ENCODE measurements at regions not wholly inside any gene's neighbourhood (a gene's known extent, or its start where the extent isn't known, plus 50 kb on each side); places are given as distances from the start of the nearest gene placed in this dataset.

DNA sequence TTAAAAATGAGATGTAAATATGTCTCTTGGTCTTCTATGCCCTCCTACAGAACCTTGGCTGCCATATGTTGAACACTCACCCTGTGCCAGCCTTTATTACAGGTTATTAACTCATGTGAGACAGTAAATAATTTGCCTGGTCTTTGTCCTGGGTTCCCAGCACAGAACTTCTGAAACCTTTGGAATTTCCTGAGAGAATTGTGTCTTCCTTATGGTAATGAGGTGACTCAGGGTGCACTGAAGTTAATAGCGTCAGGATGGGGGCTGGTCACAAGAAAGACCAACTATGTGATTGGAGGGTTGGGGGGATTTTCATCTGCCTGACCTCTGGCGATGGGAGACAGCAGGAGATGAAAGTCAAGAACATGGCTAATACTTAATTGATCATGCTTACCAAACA is 289.8 kb upstream of the STS start:
- peaks cover 0 to 15% (median 7%) of the 10 kb centered on the region in 5 donors for H3K9me3 ChIP-seq (ENCODE audit: control insufficient read depth in 5 of 5, low read length in 5 of 5)
- no peaks in the 10 kb centered on the region for H3K36me3 ChIP-seq (ENCODE audit: control insufficient read depth in 5 of 5, insufficient read depth in 5 of 5, low read length in 5 of 5)
- H3K4me1 ChIP-seq (ENCODE audit: control insufficient read depth in 5 of 5, insufficient read depth in 5 of 5, low read length in 5 of 5) = peaks cover 0 to 9% (median 0%) of the 10 kb centered on the region in 5 donors
- H3K27me3 ChIP-seq (ENCODE audit: control insufficient read depth in 5 of 5, insufficient read depth in 4 of 5, low read length in 5 of 5) = no peaks in the 10 kb centered on the region
- no peak overlapping the region for H3K4me3 ChIP-seq (ENCODE audit: low read depth in 1 of 5, low read length in 5 of 5)
- no peak overlapping the region for H3K9ac ChIP-seq (ENCODE audit: low read length in 5 of 5)
- H3K27ac ChIP-seq (ENCODE audit: low read depth, low read length) = no peak overlapping the region

GRCh38 chrX:6856471-6856870 is 291.0 kb upstream of the STS start:
- no peak overlapping the region for H3K4me3 ChIP-seq (ENCODE audit: low read depth in 1 of 5, low read length in 5 of 5)
- H3K9ac ChIP-seq (ENCODE audit: low read length in 5 of 5) = no peak overlapping the region
- peaks cover 0 to 5% (median 0%) of the 10 kb centered on the region in 5 donors for H3K4me1 ChIP-seq (ENCODE audit: control insufficient read depth in 5 of 5, insufficient read depth in 5 of 5, low read length in 5 of 5)
- no peak overlapping the region for H3K27ac ChIP-seq (ENCODE audit: low read depth, low read length)
- peaks cover 0 to 14% (median 11%) of the 10 kb centered on the region in 5 donors for H3K9me3 ChIP-seq (ENCODE audit: control insufficient read depth in 5 of 5, low read length in 5 of 5)
- no peaks in the 10 kb centered on the region for H3K27me3 ChIP-seq (ENCODE audit: control insufficient read depth in 5 of 5, insufficient read depth in 4 of 5, low read length in 5 of 5)
- no peaks in the 10 kb centered on the region for H3K36me3 ChIP-seq (ENCODE audit: control insufficient read depth in 5 of 5, insufficient read depth in 5 of 5, low read length in 5 of 5)

- Histone ChIP-seq H3K9me3 (ENCODE audit: control insufficient read depth in 5 of 5, low read length in 5 of 5) (peaks cover 0 to 14% (median 5%) of the 10 kb centered on the region in 5 donors), H3K4me3 (ENCODE audit: low read depth in 1 of 5, low read length in 5 of 5) (no peak overlapping the region), H3K4me1 (ENCODE audit: control insufficient read depth in 5 of 5, insufficient read depth in 5 of 5, low read length in 5 of 5) (no peaks in the 10 kb centered on the region), H3K27ac (ENCODE audit: low read depth, low read length) (no peak overlapping the region), H3K9ac (ENCODE audit: low read length in 5 of 5) (no peak overlapping the region), H3K27me3 (ENCODE audit: control insufficient read depth in 5 of 5, insufficient read depth in 4 of 5, low read length in 5 of 5) (no peaks in the 10 kb centered on the region), H3K36me3 (ENCODE audit: control insufficient read depth in 5 of 5, insufficient read depth in 5 of 5, low read length in 5 of 5) (no peaks in the 10 kb centered on the region)
These were observed 294.6 kb upstream of the STS start for GRCh38 chrX:6852869-6853268.

DNA sequence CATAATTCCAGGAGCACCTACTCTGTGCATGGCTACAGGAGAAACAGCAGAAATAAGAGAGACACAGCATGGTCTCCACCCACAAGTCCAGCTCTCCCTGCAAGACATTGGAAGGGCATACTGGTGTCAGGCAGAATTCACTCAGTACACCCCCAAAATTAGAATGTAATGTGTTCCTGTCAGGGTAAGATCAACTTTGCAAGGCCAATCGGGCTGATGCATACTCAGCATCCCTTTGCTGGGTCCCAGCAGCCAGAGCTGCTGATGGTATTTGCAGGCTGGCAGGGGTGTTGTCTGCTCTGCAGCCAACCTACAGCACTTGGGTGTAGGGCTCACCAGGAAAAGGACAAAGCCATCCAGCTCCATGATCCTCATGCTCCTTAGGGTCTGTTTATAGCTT is 295.4 kb upstream of the STS start:
- no peaks in the 10 kb centered on the region for H3K36me3 ChIP-seq (ENCODE audit: control insufficient read depth in 5 of 5, insufficient read depth in 5 of 5, low read length in 5 of 5)
- no peak overlapping the region for H3K9ac ChIP-seq (ENCODE audit: low read length in 5 of 5)
- H3K27me3 ChIP-seq (ENCODE audit: control insufficient read depth in 5 of 5, insufficient read depth in 4 of 5, low read length in 5 of 5) = no peaks in the 10 kb centered on the region
- H3K9me3 ChIP-seq (ENCODE audit: control insufficient read depth in 5 of 5, low read length in 5 of 5) = peaks cover 0 to 18% (median 11%) of the 10 kb centered on the region in 5 donors
- no peak overlapping the region for H3K4me3 ChIP-seq (ENCODE audit: low read depth in 1 of 5, low read length in 5 of 5)
- H3K27ac ChIP-seq (ENCODE audit: low read depth, low read length) = no peak overlapping the region
- no peaks in the 10 kb centered on the region for H3K4me1 ChIP-seq (ENCODE audit: control insufficient read depth in 5 of 5, insufficient read depth in 5 of 5, low read length in 5 of 5)

DNA sequence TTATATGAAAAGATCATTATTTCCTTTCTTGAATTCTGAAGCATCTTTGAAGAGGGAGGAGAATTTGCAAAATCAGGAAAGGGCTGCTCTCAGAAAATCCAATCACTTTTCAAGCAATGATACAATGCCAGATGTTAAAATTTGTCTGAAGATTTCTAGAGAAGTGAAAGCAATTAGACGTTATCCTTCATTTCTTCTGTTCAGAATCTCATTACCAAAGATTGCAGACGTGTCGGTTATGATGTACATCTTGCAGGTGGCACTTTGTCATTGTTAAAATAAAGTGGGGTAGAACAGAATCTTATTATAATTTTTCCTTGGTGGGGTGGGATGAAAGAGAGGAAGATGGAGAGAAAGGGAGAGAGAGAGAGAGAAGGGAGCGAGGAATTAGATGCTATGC is 296.4 kb upstream of the STS start:
- no peaks in the 10 kb centered on the region for H3K4me1 ChIP-seq (ENCODE audit: control insufficient read depth in 5 of 5, insufficient read depth in 5 of 5, low read length in 5 of 5)
- no peaks in the 10 kb centered on the region for H3K27me3 ChIP-seq (ENCODE audit: control insufficient read depth in 5 of 5, insufficient read depth in 4 of 5, low read length in 5 of 5)
- H3K4me3 ChIP-seq (ENCODE audit: low read depth in 1 of 5, low read length in 5 of 5) = no peak overlapping the region
- H3K9ac ChIP-seq (ENCODE audit: low read length in 5 of 5) = no peak overlapping the region
- H3K9me3 ChIP-seq (ENCODE audit: control insufficient read depth in 5 of 5, low read length in 5 of 5) = peaks cover 0 to 18% (median 11%) of the 10 kb centered on the region in 5 donors
- no peak overlapping the region for H3K27ac ChIP-seq (ENCODE audit: low read depth, low read length)
- no peaks in the 10 kb centered on the region for H3K36me3 ChIP-seq (ENCODE audit: control insufficient read depth in 5 of 5, insufficient read depth in 5 of 5, low read length in 5 of 5)

- Histone ChIP-seq H3K27me3 (ENCODE audit: control insufficient read depth in 5 of 5, insufficient read depth in 4 of 5, low read length in 5 of 5) (no peaks in the 10 kb centered on the region), H3K4me3 (ENCODE audit: low read depth in 1 of 5, low read length in 5 of 5) (no peak overlapping the region), H3K36me3 (ENCODE audit: control insufficient read depth in 5 of 5, insufficient read depth in 5 of 5, low read length in 5 of 5) (no peaks in the 10 kb centered on the region), H3K4me1 (ENCODE audit: control insufficient read depth in 5 of 5, insufficient read depth in 5 of 5, low read length in 5 of 5) (no peaks in the 10 kb centered on the region), H3K9ac (ENCODE audit: low read length in 5 of 5) (no peak overlapping the region), H3K27ac (ENCODE audit: low read depth, low read length) (no peak overlapping the region), H3K9me3 (ENCODE audit: control insufficient read depth in 5 of 5, low read length in 5 of 5) (peaks cover 0 to 18% (median 11%) of the 10 kb centered on the region in 5 donors)
These were observed 297.6 kb upstream of the STS start for GRCh38 chrX:6849716-6850414.

DNA sequence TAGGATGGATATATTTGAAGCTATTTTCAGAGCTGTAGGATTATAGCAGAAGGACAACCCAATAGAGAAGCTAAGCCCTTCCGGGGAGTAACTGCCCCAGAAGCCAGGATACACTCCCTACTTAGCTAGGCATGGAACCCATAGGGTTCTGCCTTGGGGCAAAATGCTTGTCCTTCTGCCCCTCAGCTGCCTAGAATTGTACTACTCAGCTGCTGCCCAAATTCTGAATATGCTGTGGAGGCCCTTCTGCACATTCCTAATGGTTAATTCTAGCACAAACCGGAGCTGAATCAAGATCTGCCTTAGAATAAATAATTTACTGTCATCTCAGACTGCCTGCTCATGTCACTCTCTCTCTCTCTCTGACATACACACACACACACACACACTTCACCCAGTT is 297.7 kb upstream of the VCX3A start:
- Histone ChIP-seq H3K27me3 (ENCODE audit: control insufficient read depth in 5 of 5, insufficient read depth in 4 of 5, low read length in 5 of 5) (no peaks in the 10 kb centered on the region), H3K9ac (ENCODE audit: low read length in 5 of 5) (no peak overlapping the region), H3K27ac (ENCODE audit: low read depth, low read length) (no peak overlapping the region), H3K36me3 (ENCODE audit: control insufficient read depth in 5 of 5, insufficient read depth in 5 of 5, low read length in 5 of 5) (no peaks in the 10 kb centered on the region), H3K4me3 (ENCODE audit: low read depth in 1 of 5, low read length in 5 of 5) (no peak overlapping the region), H3K9me3 (ENCODE audit: control insufficient read depth in 5 of 5, low read length in 5 of 5) (no peaks in the 10 kb centered on the region), H3K4me1 (ENCODE audit: control insufficient read depth in 5 of 5, insufficient read depth in 5 of 5, low read length in 5 of 5) (no peaks in the 10 kb centered on the region)

DNA sequence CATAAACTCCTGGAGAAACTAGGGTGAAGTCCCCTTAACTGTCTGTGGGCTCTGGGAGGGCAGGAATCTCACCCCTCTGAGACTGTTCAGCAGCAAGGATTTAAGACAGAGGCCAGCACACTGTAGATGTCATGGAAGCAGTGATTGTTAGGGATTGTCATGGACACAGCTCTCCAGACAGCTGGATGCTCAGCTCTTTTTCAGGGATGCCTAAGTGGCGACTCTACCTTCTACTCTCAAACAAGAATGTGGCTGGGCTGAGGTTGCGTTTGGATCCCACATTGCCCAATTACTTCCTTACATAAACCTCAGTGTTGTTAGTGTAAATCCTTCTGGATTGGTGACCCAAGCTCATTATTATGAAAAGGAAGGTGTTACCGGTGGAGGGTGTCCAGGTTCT is 291.9 kb upstream of the VCX3A start:
- Histone ChIP-seq H3K27ac (ENCODE audit: low read depth, low read length) (no peak overlapping the region), H3K4me1 (ENCODE audit: control insufficient read depth in 5 of 5, insufficient read depth in 5 of 5, low read length in 5 of 5) (no peaks in the 10 kb centered on the region), H3K4me3 (ENCODE audit: low read depth in 1 of 5, low read length in 5 of 5) (no peak overlapping the region), H3K9me3 (ENCODE audit: control insufficient read depth in 5 of 5, low read length in 5 of 5) (peaks cover 0 to 4% (median 0%) of the 10 kb centered on the region in 5 donors), H3K36me3 (ENCODE audit: control insufficient read depth in 5 of 5, insufficient read depth in 5 of 5, low read length in 5 of 5) (no peaks in the 10 kb centered on the region), H3K9ac (ENCODE audit: low read length in 5 of 5) (no peak overlapping the region), H3K27me3 (ENCODE audit: control insufficient read depth in 5 of 5, insufficient read depth in 4 of 5, low read length in 5 of 5) (no peaks in the 10 kb centered on the region)

DNA sequence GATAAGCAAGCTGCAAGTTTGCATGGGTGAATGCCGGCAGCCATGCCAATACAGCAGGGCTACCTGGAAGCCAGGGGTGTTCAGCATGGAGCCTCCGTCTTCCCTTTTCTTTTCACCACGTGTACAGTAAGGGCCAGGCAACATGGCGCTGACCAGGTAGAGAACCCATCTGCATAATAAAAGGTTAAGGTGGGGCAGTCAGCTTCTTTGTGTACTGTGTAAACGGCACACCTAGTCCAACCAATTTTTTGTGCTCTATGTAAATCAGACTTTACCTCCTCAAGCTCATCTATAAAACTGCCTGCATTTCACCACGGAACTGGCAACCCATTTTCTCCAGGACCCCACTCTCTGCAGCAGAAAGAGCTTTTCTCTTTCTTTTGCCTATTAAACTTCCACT is 286.8 kb upstream of the VCX3A start:
- H3K4me3 ChIP-seq (ENCODE audit: low read depth in 1 of 5, low read length in 5 of 5) = no peak overlapping the region
- no peaks in the 10 kb centered on the region for H3K4me1 ChIP-seq (ENCODE audit: control insufficient read depth in 5 of 5, insufficient read depth in 5 of 5, low read length in 5 of 5)
- no peak overlapping the region for H3K9ac ChIP-seq (ENCODE audit: low read length in 5 of 5)
- H3K9me3 ChIP-seq (ENCODE audit: control insufficient read depth in 5 of 5, low read length in 5 of 5) = peaks cover 0 to 4% (median 0%) of the 10 kb centered on the region in 5 donors
- H3K27ac ChIP-seq (ENCODE audit: low read depth, low read length) = no peak overlapping the region
- H3K36me3 ChIP-seq (ENCODE audit: control insufficient read depth in 5 of 5, insufficient read depth in 5 of 5, low read length in 5 of 5) = no peaks in the 10 kb centered on the region
- no peaks in the 10 kb centered on the region for H3K27me3 ChIP-seq (ENCODE audit: control insufficient read depth in 5 of 5, insufficient read depth in 4 of 5, low read length in 5 of 5)

DNA sequence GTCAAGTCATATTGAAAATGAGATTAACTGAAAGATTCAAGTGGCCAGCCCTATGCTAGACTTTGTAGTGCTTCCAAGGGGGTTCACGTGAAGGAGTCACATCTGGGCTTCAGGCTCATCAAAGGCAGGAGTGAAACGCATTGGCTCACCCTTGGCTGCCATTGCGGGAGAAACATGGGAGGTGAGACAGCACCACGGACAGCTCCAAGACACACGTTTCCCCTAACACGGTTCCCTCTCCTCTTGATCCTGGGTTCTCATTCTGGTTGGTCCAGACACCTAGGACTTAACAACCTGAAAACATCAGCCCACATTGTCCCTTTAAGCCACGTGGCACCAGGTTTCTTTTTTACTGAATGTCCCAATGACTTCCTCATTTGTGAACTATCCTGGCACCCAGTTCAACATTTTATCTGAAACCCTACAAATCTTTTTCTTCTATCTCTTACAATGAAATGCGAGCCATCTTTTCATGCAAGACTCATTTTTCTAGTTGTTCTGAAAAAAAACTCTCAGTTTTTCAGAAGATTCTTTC is 279.0 kb upstream of the VCX3A start:
- no peaks in the 10 kb centered on the region for H3K4me1 ChIP-seq (ENCODE audit: control insufficient read depth in 5 of 5, insufficient read depth in 5 of 5, low read length in 5 of 5)

More for the DNA sequence above, 279.0 kb upstream of the VCX3A start:
- Histone ChIP-seq H3K27ac (ENCODE audit: low read depth, low read length) (no peak overlapping the region), H3K4me3 (ENCODE audit: low read depth in 1 of 5, low read length in 5 of 5) (no peak overlapping the region), H3K9me3 (ENCODE audit: control insufficient read depth in 5 of 5, low read length in 5 of 5) (no peaks in the 10 kb centered on the region), H3K36me3 (ENCODE audit: control insufficient read depth in 5 of 5, insufficient read depth in 5 of 5, low read length in 5 of 5) (no peaks in the 10 kb centered on the region), H3K9ac (ENCODE audit: low read length in 5 of 5) (no peak overlapping the region), H3K27me3 (ENCODE audit: control insufficient read depth in 5 of 5, insufficient read depth in 4 of 5, low read length in 5 of 5) (no peaks in the 10 kb centered on the region)
